ENCODE measurements at regions not wholly inside any gene's neighbourhood (a gene's known extent, or its start where the extent isn't known, plus 50 kb on each side); places are given as distances from the start of the nearest gene placed in this dataset.

DNA sequence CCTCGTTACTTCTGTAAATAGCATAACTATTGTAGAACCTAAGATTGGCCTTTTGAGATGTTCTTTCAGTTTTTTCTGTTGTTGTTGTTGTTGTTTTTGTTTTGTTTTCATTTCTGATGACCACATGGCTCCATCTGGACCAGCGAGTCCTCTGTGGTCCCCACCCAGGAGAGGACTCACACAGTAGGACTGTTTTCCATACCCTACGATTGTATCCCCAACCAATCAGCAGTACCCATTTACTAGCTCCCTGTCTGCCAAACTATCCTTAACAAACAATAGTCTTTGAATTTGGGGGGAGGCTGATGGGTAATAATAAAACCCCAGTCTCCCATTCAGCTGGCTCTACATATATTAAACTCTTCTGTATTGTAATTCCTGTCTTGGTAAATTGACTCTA lies 329.5 kb downstream of the SEMA3D start:
- no peak for TF ChIP-seq GATA2 (IDR thresholded peaks at IDR 0.05; ENCODE audit: low read depth, low read length)
- no peak for TF ChIP-seq GATA3 (IDR thresholded peaks at IDR 0.05; ENCODE audit: low read depth, low read length)

Measured in SH-SY5Y (cell line).